ENCODE measurements at regions not wholly inside any gene's neighbourhood (a gene's known extent, or its start where the extent isn't known, plus 50 kb on each side); places are given as distances from the start of the nearest gene placed in this dataset.

GRCh38 chr3:75048650-75049049 lies 434.2 kb upstream of the CNTN3 start:
- Mint-ChIP-seq H3K4me3 (no peak overlapping the region), H3K4me1 (no peaks in the 10 kb centered on the region), H3K27me3 (no peaks in the 10 kb centered on the region), H3K9me3 (ENCODE audit: insufficient read depth) (no peaks in the 10 kb centered on the region), H3K27ac (no peak overlapping the region)
- Histone ChIP-seq H3K9ac (ENCODE audit: low read length) (no peak overlapping the region), H3K4me2 (replicated peaks; ENCODE audit: low read depth, low read length, poor library complexity, severe bottlenecking) (no peak overlapping the region), H3K4me1 (ENCODE audit: control insufficient read depth in 2 of 2, insufficient read depth in 2 of 2, low read length in 2 of 2) (no peaks in the 10 kb centered on the region), H2AFZ (ENCODE audit: insufficient read depth, low read depth, low read length, poor library complexity, severe bottlenecking) (no peak overlapping the region), H3K27ac (ENCODE audit: low read length in 2 of 2) (no peak overlapping the region), H3K4me3 (ENCODE audit: control extremely low read depth in 1 of 5, extremely low read depth in 1 of 5, insufficient read depth in 1 of 5, low read depth in 2 of 5, low read length in 4 of 5) (no peak overlapping the region), H3K27me3 (replicated peaks in 1 of 4; ENCODE audit: control extremely low read depth in 1 of 4, control insufficient read depth in 3 of 4, insufficient read depth in 4 of 4, low read length in 3 of 4) (no peaks in the 10 kb centered on the region), H3K79me2 (ENCODE audit: control insufficient read depth, insufficient read depth, low read length) (no peaks in the 10 kb centered on the region), H4K20me1 (ENCODE audit: control insufficient read depth, insufficient read depth, low read length, poor library complexity, severe bottlenecking) (no peaks in the 10 kb centered on the region), H3K9me3 (ENCODE audit: control extremely low read depth in 1 of 3, control insufficient read depth in 2 of 3, insufficient read depth in 1 of 3, low read length in 2 of 3) (peaks cover 0 to 10% (median 8%) of the 10 kb centered on the region in 3 donors), H3K36me3 (replicated peaks in 1 of 2; ENCODE audit: control extremely low read depth in 1 of 2, control insufficient read depth in 1 of 2, extremely low read depth in 1 of 2, insufficient read depth in 2 of 2, low read length in 1 of 2) (no peaks in the 10 kb centered on the region)
- WGBS (ENCODE audit: insufficient coverage), result 82% methylated on average over 1 of the region's 3 CpGs
- ChIA-PET POLR2A (no interaction called here), CTCF (no interaction called here)
- TF ChIP-seq CTCF (IDR thresholded peaks at IDR 0.05) (no peak), EZH2 (IDR thresholded peaks at IDR 0.05; ENCODE audit: borderline replicate concordance, insufficient read depth, low read depth, low read length, poor library complexity, severe bottlenecking) (no peak)
- intact Hi-C loops (cut with micrococcal nuclease), result no loop called here
- DNase-seq (no peak), ATAC-seq (ENCODE audit: low read depth) (no peak)

- no peaks in the 10 kb centered on the region for H3K9me3 Mint-ChIP-seq (ENCODE audit: insufficient read depth)
- intact Hi-C loops (cut with micrococcal nuclease), result no loop called here
- no peaks in the 10 kb centered on the region for H3K36me3 ChIP-seq (replicated peaks in 1 of 2; ENCODE audit: control extremely low read depth in 1 of 2, control insufficient read depth in 1 of 2, extremely low read depth in 1 of 2, insufficient read depth in 2 of 2, low read length in 1 of 2)
- H3K4me2 ChIP-seq (replicated peaks; ENCODE audit: low read depth, low read length, poor library complexity, severe bottlenecking), result no peak overlapping the region
- no peak overlapping the region for H3K9ac ChIP-seq (ENCODE audit: low read length)
- DNase-seq (no peak), ATAC-seq (ENCODE audit: low read depth) (no peak)
- CTCF ChIA-PET, result no interaction called here
- no peaks in the 10 kb centered on the region for H3K27me3 ChIP-seq (replicated peaks in 1 of 4; ENCODE audit: control extremely low read depth in 1 of 4, control insufficient read depth in 3 of 4, insufficient read depth in 4 of 4, low read length in 3 of 4)
- no peaks in the 10 kb centered on the region for H3K4me1 ChIP-seq (ENCODE audit: control insufficient read depth in 2 of 2, insufficient read depth in 2 of 2, low read length in 2 of 2)
- H2AFZ ChIP-seq (ENCODE audit: insufficient read depth, low read depth, low read length, poor library complexity, severe bottlenecking), result no peak overlapping the region
- H3K79me2 ChIP-seq (ENCODE audit: control insufficient read depth, insufficient read depth, low read length), result no peaks in the 10 kb centered on the region
- TF ChIP-seq CTCF (IDR thresholded peaks at IDR 0.05) (no peak), EZH2 (IDR thresholded peaks at IDR 0.05; ENCODE audit: borderline replicate concordance, insufficient read depth, low read depth, low read length, poor library complexity, severe bottlenecking) (no peak)
- no peak overlapping the region for H3K27ac ChIP-seq (ENCODE audit: low read length in 2 of 2)
- H3K4me3 ChIP-seq (ENCODE audit: control extremely low read depth in 1 of 5, extremely low read depth in 1 of 5, insufficient read depth in 1 of 5, low read depth in 2 of 5, low read length in 4 of 5), result no peak overlapping the region
- H3K4me1 Mint-ChIP-seq, result no peaks in the 10 kb centered on the region
- H3K27me3 Mint-ChIP-seq, result no peaks in the 10 kb centered on the region
- POLR2A ChIA-PET, result no interaction called here
- peaks cover 0 to 4% (median 1%) of the 10 kb centered on the region in 3 donors for H3K9me3 ChIP-seq (ENCODE audit: control extremely low read depth in 1 of 3, control insufficient read depth in 2 of 3, insufficient read depth in 1 of 3, low read length in 2 of 3)
- no peak overlapping the region for H3K4me3 Mint-ChIP-seq
- H3K27ac Mint-ChIP-seq, result no peak overlapping the region
- no CpG with 5 or more reads among the region's 5 CpGs for WGBS (ENCODE audit: insufficient coverage)
- no peaks in the 10 kb centered on the region for H4K20me1 ChIP-seq (ENCODE audit: control insufficient read depth, insufficient read depth, low read length, poor library complexity, severe bottlenecking)
Observed at GRCh38 chr3:75049533-75049932, 435.1 kb upstream of the CNTN3 start.
